Vagina (tissue), 2 donors: ENCODE measurements at regions not wholly inside any gene's neighbourhood (a gene's known extent, or its start where the extent isn't known, plus 50 kb on each side); places are given as distances from the start of the nearest gene placed in this dataset.

Experiments used
- POLR2A ChIP-seq, 2 donors: fragments of 450-650 bp; IDR thresholded peaks; one replicate each; pipeline ENCODE4 v1.6.1; 2017; ENCODE audit warnings: antibody characterized with exemption in 2 of 2, mild to moderate bottlenecking in 2 of 2, moderate library complexity in 2 of 2
- POLR2AphosphoS5 ChIP-seq, 2 donors: sonication (generic); formaldehyde crosslinking; IDR thresholded peaks; one replicate each; pipeline ENCODE4 v1.9.0; 2017; ENCODE audit warnings: antibody characterized with exemption in 2 of 2, mild to moderate bottlenecking in 2 of 2, low read depth in 1 of 2; ENCODE audit not compliant: insufficient read depth in 1 of 2
- TF ChIP-seq, protein P1 (sequence below), 3 experiments: fragments of 450-650 bp in 2 of 3; fragments of 200-600 bp in 1 of 3; sonication (generic) in 1 of 3; IDR thresholded peaks; one replicate each; pipeline ENCODE4 v1.5.1; 2017 to 2019; ENCODE audit warnings: antibody characterized with exemption in 3 of 3, mild to moderate bottlenecking in 2 of 3, moderate library complexity in 2 of 3

GRCh38 chr18:29161429-29161828 lies 984.5 kb upstream of the CDH2 start:
- TF ChIP-seq POLR2A (IDR thresholded peaks at IDR 0.05) (no peak), POLR2AphosphoS5 (IDR thresholded peaks at IDR 0.05; ENCODE audit: insufficient read depth in 1 of 2, low read depth in 1 of 2) (no peak)
- TF ChIP-seq, protein P1, sequence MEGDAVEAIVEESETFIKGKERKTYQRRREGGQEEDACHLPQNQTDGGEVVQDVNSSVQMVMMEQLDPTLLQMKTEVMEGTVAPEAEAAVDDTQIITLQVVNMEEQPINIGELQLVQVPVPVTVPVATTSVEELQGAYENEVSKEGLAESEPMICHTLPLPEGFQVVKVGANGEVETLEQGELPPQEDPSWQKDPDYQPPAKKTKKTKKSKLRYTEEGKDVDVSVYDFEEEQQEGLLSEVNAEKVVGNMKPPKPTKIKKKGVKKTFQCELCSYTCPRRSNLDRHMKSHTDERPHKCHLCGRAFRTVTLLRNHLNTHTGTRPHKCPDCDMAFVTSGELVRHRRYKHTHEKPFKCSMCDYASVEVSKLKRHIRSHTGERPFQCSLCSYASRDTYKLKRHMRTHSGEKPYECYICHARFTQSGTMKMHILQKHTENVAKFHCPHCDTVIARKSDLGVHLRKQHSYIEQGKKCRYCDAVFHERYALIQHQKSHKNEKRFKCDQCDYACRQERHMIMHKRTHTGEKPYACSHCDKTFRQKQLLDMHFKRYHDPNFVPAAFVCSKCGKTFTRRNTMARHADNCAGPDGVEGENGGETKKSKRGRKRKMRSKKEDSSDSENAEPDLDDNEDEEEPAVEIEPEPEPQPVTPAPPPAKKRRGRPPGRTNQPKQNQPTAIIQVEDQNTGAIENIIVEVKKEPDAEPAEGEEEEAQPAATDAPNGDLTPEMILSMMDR (IDR thresholded peaks at IDR 0.05) = no peak
